ENCODE measurements at regions not wholly inside any gene's neighbourhood (a gene's known extent, or its start where the extent isn't known, plus 50 kb on each side); places are given as distances from the start of the nearest gene placed in this dataset.

GRCh38 chr17:53548252-53548651 is 274.5 kb upstream of the KIF2B start:
- Mint-ChIP-seq H3K4me3 (no peak overlapping the region), H3K4me1 (no peaks in the 10 kb centered on the region), H3K9me3 (peaks cover 0 to 12% (median 4%) of the 10 kb centered on the region in 7 donors), H3K36me3 (no peaks in the 10 kb centered on the region), H3K27ac (no peak overlapping the region), H3K27me3 (ENCODE audit: low read depth in 3 of 3) (no peaks in the 10 kb centered on the region)
- Histone ChIP-seq H3K36me3 (replicated peaks in 1 of 2; ENCODE audit: control insufficient read depth in 1 of 2, insufficient read depth in 2 of 2, low read length in 2 of 2) (no peaks in the 10 kb centered on the region), H3K4me2 (replicated peaks; ENCODE audit: extremely low read depth, low read length, poor library complexity, severe bottlenecking) (no peak overlapping the region), H3K79me2 (ENCODE audit: insufficient read depth, low read length) (no peaks in the 10 kb centered on the region), H3K9me3 (replicated peaks in 1 of 2; ENCODE audit: control insufficient read depth in 1 of 2, insufficient read depth in 1 of 2, low read length in 2 of 2) (no peaks in the 10 kb centered on the region), H3K27ac (ENCODE audit: low read depth in 1 of 2, low read length in 2 of 2) (no peak overlapping the region), H3K4me1 (ENCODE audit: control insufficient read depth in 1 of 2, insufficient read depth in 2 of 2, low read length in 2 of 2) (no peaks in the 10 kb centered on the region), H3K4me3 (replicated peaks in 1 of 3; ENCODE audit: low read depth in 2 of 3, low read length in 3 of 3) (no peak overlapping the region), H4K20me1 (ENCODE audit: insufficient read depth, low read length) (no peaks in the 10 kb centered on the region), H2AFZ (ENCODE audit: insufficient read depth, low read depth, low read length, poor library complexity, severe bottlenecking) (no peak overlapping the region), H3K9ac (ENCODE audit: insufficient read depth, low read length, poor library complexity, severe bottlenecking) (no peak overlapping the region), H3K27me3 (ENCODE audit: control insufficient read depth in 2 of 2, insufficient read depth in 2 of 2, low read length in 2 of 2) (no peaks in the 10 kb centered on the region)
- WGBS (ENCODE audit: insufficient coverage): no CpG with 5 or more reads among the region's 4 CpGs
- intact Hi-C loops (cut with micrococcal nuclease): no loop called here
- no peak for DNase-seq
- no peak for TF ChIP-seq CTCF (IDR thresholded peaks at IDR 0.05)

DNA sequence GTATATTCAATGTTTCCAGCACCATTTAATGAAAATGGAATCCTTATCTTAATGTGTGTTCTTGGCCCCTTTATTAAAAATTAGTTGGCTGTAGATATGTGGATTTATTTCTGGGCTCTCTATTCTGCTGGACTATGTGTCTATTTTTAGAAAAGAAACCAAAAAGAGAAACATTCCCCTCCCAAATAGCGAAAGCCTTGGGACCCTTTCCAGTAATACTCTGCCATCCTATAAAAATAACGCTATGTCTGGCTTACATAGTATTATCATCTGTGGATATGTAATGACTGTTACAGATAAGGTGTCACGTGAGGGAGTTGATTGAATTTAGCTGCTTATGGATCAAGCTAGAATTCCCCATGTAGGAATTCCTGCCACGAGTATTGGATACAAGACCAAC is 279.3 kb upstream of the KIF2B start:
- H3K9me3 Mint-ChIP-seq: peaks cover 0 to 3% (median 0%) of the 10 kb centered on the region in 7 donors
- H3K9me3 ChIP-seq (replicated peaks in 1 of 2; ENCODE audit: control insufficient read depth in 1 of 2, insufficient read depth in 1 of 2, low read length in 2 of 2): no peaks in the 10 kb centered on the region
- no peaks in the 10 kb centered on the region for H4K20me1 ChIP-seq (ENCODE audit: insufficient read depth, low read length)
- no CpG with 5 or more reads among the region's 4 CpGs for WGBS (ENCODE audit: insufficient coverage)
- no peaks in the 10 kb centered on the region for H3K27me3 ChIP-seq (ENCODE audit: control insufficient read depth in 2 of 2, insufficient read depth in 2 of 2, low read length in 2 of 2)
- no peak for TF ChIP-seq CTCF (IDR thresholded peaks at IDR 0.05)
- H3K27ac ChIP-seq (ENCODE audit: low read depth in 1 of 2, low read length in 2 of 2): no peak overlapping the region
- H3K4me3 Mint-ChIP-seq: no peak overlapping the region
- H3K9ac ChIP-seq (ENCODE audit: insufficient read depth, low read length, poor library complexity, severe bottlenecking): no peak overlapping the region
- no peak overlapping the region for H2AFZ ChIP-seq (ENCODE audit: insufficient read depth, low read depth, low read length, poor library complexity, severe bottlenecking)
- no peaks in the 10 kb centered on the region for H3K27me3 Mint-ChIP-seq (ENCODE audit: low read depth in 3 of 3)
- no peaks in the 10 kb centered on the region for H3K4me1 Mint-ChIP-seq
- no peaks in the 10 kb centered on the region for H3K79me2 ChIP-seq (ENCODE audit: insufficient read depth, low read length)
- H3K27ac Mint-ChIP-seq: no peak overlapping the region
- H3K4me1 ChIP-seq (ENCODE audit: control insufficient read depth in 1 of 2, insufficient read depth in 2 of 2, low read length in 2 of 2): no peaks in the 10 kb centered on the region
- no peak for DNase-seq
- H3K4me3 ChIP-seq (replicated peaks in 1 of 3; ENCODE audit: low read depth in 2 of 3, low read length in 3 of 3): no peak overlapping the region
- H3K4me2 ChIP-seq (replicated peaks; ENCODE audit: extremely low read depth, low read length, poor library complexity, severe bottlenecking): no peak overlapping the region
- no peaks in the 10 kb centered on the region for H3K36me3 ChIP-seq (replicated peaks in 1 of 2; ENCODE audit: control insufficient read depth in 1 of 2, insufficient read depth in 2 of 2, low read length in 2 of 2)
- intact Hi-C loops (cut with micrococcal nuclease): no loop called here
- H3K36me3 Mint-ChIP-seq: no peaks in the 10 kb centered on the region
